ENCODE measurements at regions not wholly inside any gene's neighbourhood (a gene's known extent, or its start where the extent isn't known, plus 50 kb on each side); places are given as distances from the start of the nearest gene placed in this dataset.

- H3K27ac ChIP-seq = peak overlapping the region; percentile 47 to 58
- H3K4me3 ChIP-seq = no peak overlapping the region
- no peaks in the 10 kb centered on the region for H3K27me3 ChIP-seq
- H3K9me3 ChIP-seq = no peaks in the 10 kb centered on the region
- no peak for TF ChIP-seq CTCF (IDR thresholded peaks at IDR 0.05)
- intact Hi-C loops (cut with DNase I; ENCODE audit: low total_unique reads) = loop anchor here (5.0 kb wide), 2 partner anchors 58 to 103 kb away; no protein-coding TSS in a partner anchor
- peak in 1 of 2 donors; percentile 67 for DNase-seq
- H3K36me3 ChIP-seq = no peaks in the 10 kb centered on the region
- peaks cover 0 to 42% (median 16%) of the 10 kb centered on the region in 4 donors for H3K4me1 ChIP-seq
Observed at GRCh38 chr10:31754803-31755624, 173.6 kb downstream of the ARHGAP12 start.

- no peaks in the 10 kb centered on the region for H3K27me3 ChIP-seq
- TF ChIP-seq CTCF (IDR thresholded peaks at IDR 0.05) = no peak
Observed at GRCh38 chr10:31753681-31754080, 174.9 kb downstream of the ARHGAP12 start.

GRCh38 chr10:31752170-31752569, 176.5 kb downstream of the ARHGAP12 start:
- Histone ChIP-seq H3K4me3 (no peak overlapping the region), H3K27ac (no peak overlapping the region), H3K36me3 (no peaks in the 10 kb centered on the region), H3K4me1 (peaks cover 0 to 33% (median 21%) of the 10 kb centered on the region in 4 donors), H3K9me3 (no peaks in the 10 kb centered on the region), H3K27me3 (no peaks in the 10 kb centered on the region)
- TF ChIP-seq CTCF (IDR thresholded peaks at IDR 0.05) = no peak
- intact Hi-C loops (cut with DNase I; ENCODE audit: low total_unique reads) = no loop called here
- no peak for DNase-seq

More at GRCh38 chr10:31753681-31754080, 174.9 kb downstream of the ARHGAP12 start:
- no peaks in the 10 kb centered on the region for H3K36me3 ChIP-seq
- DNase-seq = no peak
- H3K4me3 ChIP-seq = no peak overlapping the region
- intact Hi-C loops (cut with DNase I; ENCODE audit: low total_unique reads) = no loop called here
- no peaks in the 10 kb centered on the region for H3K9me3 ChIP-seq
- H3K27ac ChIP-seq = no peak overlapping the region
- peaks cover 0 to 44% (median 24%) of the 10 kb centered on the region in 4 donors for H3K4me1 ChIP-seq

GRCh38 chr10:31751738-31752080, 176.9 kb downstream of the ARHGAP12 start:
- DNase-seq = peak in 1 of 2 donors; percentile 60
- TF ChIP-seq CTCF (IDR thresholded peaks at IDR 0.05) = no peak
- Histone ChIP-seq H3K4me3 (no peak overlapping the region), H3K27ac (peak overlapping the region in 1 of 2 donors; percentile 53), H3K9me3 (no peaks in the 10 kb centered on the region), H3K36me3 (no peaks in the 10 kb centered on the region), H3K27me3 (no peaks in the 10 kb centered on the region), H3K4me1 (peaks cover 0 to 32% (median 20%) of the 10 kb centered on the region in 4 donors)
- intact Hi-C loops (cut with DNase I; ENCODE audit: low total_unique reads) = no loop called here

GRCh38 chr10:31751051-31751737, 177.4 kb downstream of the ARHGAP12 start:
- H3K27ac ChIP-seq = peak overlapping the region in 1 of 2 donors; percentile 53
- intact Hi-C loops (cut with DNase I; ENCODE audit: low total_unique reads) = no loop called here
- peak in 1 of 2 donors; percentile 63 for DNase-seq
- no peaks in the 10 kb centered on the region for H3K36me3 ChIP-seq
- no peaks in the 10 kb centered on the region for H3K9me3 ChIP-seq
- no peak overlapping the region for H3K4me3 ChIP-seq
- TF ChIP-seq CTCF (IDR thresholded peaks at IDR 0.05) = no peak
- peaks cover 0 to 32% (median 20%) of the 10 kb centered on the region in 4 donors for H3K4me1 ChIP-seq
- no peaks in the 10 kb centered on the region for H3K27me3 ChIP-seq

Measured in tibial artery (tissue), 4 donors.